GM23248 (cell line): ENCODE measurements at regions not wholly inside any gene's neighbourhood (a gene's known extent, or its start where the extent isn't known, plus 50 kb on each side); places are given as distances from the start of the nearest gene placed in this dataset.

Experiments used
- DNase-seq: peaks from one replicate; pipeline ENCODE4 v3.0.0-alpha.2; 2015
- H2AFZ ChIP-seq: fragments of 200-600 bp; sonication (generic); 2 replicates; pipeline ENCODE4 v1.6.1; 2016; ENCODE audit warnings: antibody characterized with exemption
- H3F3A ChIP-seq: fragments of 200-600 bp; sonication (generic); 2 replicates; pipeline ENCODE4 v1.6.1; 2016; ENCODE audit warnings: mild to moderate bottlenecking, antibody characterized with exemption, mixed run types; ENCODE audit not compliant: insufficient read depth
- H3K27ac ChIP-seq: fragments of 200-600 bp; sonication (generic); 2 replicates; pipeline ENCODE4 v1.5.1; 2016; ENCODE audit warnings: mild to moderate bottlenecking
- H3K27me3 ChIP-seq: fragments of 200-600 bp; sonication (generic); replicated peaks from 2 replicates; pipeline ENCODE4 v1.6.1; 2016; ENCODE audit warnings: mild to moderate bottlenecking; ENCODE audit not compliant: insufficient read depth
- H3K36me3 ChIP-seq: fragments of 200-600 bp; sonication (generic); 2 replicates; pipeline ENCODE4 v1.6.1; 2016; ENCODE audit warnings: low read depth, mild to moderate bottlenecking
- H3K4me1 ChIP-seq: fragments of 200-600 bp; sonication (generic); 2 replicates; pipeline ENCODE4 v1.6.1; 2016; ENCODE audit warnings: mild to moderate bottlenecking; ENCODE audit not compliant: insufficient read depth
- H3K4me2 ChIP-seq: fragments of 200-600 bp; sonication (generic); one replicate; pipeline ENCODE4 v1.6.1; 2016; ENCODE audit warnings: mild to moderate bottlenecking; ENCODE audit not compliant: unreplicated experiment
- H3K4me3 ChIP-seq: fragments of 200-600 bp; sonication (generic); 2 replicates; pipeline ENCODE4 v1.5.1; 2016; ENCODE audit warnings: mild to moderate bottlenecking
- H3K79me2 ChIP-seq: fragments of 200-600 bp; sonication (generic); 2 replicates; pipeline ENCODE4 v1.6.1; 2016; ENCODE audit warnings: mild to moderate bottlenecking; ENCODE audit not compliant: insufficient read depth
- H3K9ac ChIP-seq: fragments of 200-600 bp; sonication (generic); 2 replicates; pipeline ENCODE4 v1.6.1; 2016; ENCODE audit warnings: mild to moderate bottlenecking
- H3K9me2 ChIP-seq: fragments of 200-600 bp; sonication (generic); 2 replicates; pipeline ENCODE4 v1.6.1; 2016; ENCODE audit warnings: mixed run types, mild to moderate bottlenecking, moderate library complexity; ENCODE audit not compliant: insufficient read depth
- H3K9me3 ChIP-seq: fragments of 200-600 bp; sonication (generic); one replicate; pipeline ENCODE4 v1.6.1; 2017; ENCODE audit warnings: low read depth
- H4K20me1 ChIP-seq: fragments of 200-600 bp; sonication (generic); 2 replicates; pipeline ENCODE4 v1.6.0; 2016; ENCODE audit not compliant: insufficient read depth
- EZH2 ChIP-seq: fragments of 200-600 bp; sonication (generic); IDR thresholded peaks from 2 replicates; pipeline ENCODE4 v1.6.1; 2018; ENCODE audit warnings: antibody characterized with exemption, mild to moderate bottlenecking; ENCODE audit not compliant: insufficient read depth, poor library complexity, severe bottlenecking
- EZH2phosphoT487 ChIP-seq: fragments of 200-600 bp; sonication (generic); IDR thresholded peaks from 2 replicates; pipeline ENCODE4 v1.6.1; 2018; ENCODE audit warnings: antibody characterized with exemption, moderate library complexity, mild to moderate bottlenecking, low read depth; ENCODE audit not compliant: insufficient read depth
- WGBS, 2 experiments: methylation state at CpG; one replicate each; pipeline ENCODE4 v1.1.6; 2015 to 2017; ENCODE audit warnings: low lambda C conversion rate in 2 of 2, low coverage in 1 of 2; ENCODE audit errors: missing lambda C conversion rate in 2 of 2; 5-methylcytosine and 5-hydroxymethylcytosine counted together
- in situ Hi-C: fragments of 300-500 bp; cut with MboI; formaldehyde crosslinking; loops from 2 replicates; pipeline ENCODE4 v1.15.0; 2020

GRCh38 chr6:66866801-66867200, 1159.8 kb upstream of the EYS start:
- Histone ChIP-seq H2AFZ (no peak overlapping the region), H3K4me1 (no peaks in the 10 kb centered on the region), H4K20me1 (no peaks in the 10 kb centered on the region), H3F3A (no peaks in the 10 kb centered on the region), H3K27ac (no peak overlapping the region), H3K9me3 (peaks cover 5% of the 10 kb centered on the region), H3K27me3 (no peaks in the 10 kb centered on the region), H3K9me2 (no peaks in the 10 kb centered on the region), H3K36me3 (no peaks in the 10 kb centered on the region), H3K4me3 (no peak overlapping the region), H3K9ac (no peak overlapping the region), H3K4me2 (no peak overlapping the region), H3K79me2 (no peaks in the 10 kb centered on the region)
- in situ Hi-C loops: no loop called here
- TF ChIP-seq EZH2 (no peak), EZH2phosphoT487 (no peak)
- WGBS, 2 experiments: 42 to 50% methylated on average over 1 of the region's 1 CpG
- no peak for DNase-seq

- H3K4me2 ChIP-seq: no peak overlapping the region
- H3K9me3 ChIP-seq: peaks cover 5% of the 10 kb centered on the region
- H3K36me3 ChIP-seq: no peaks in the 10 kb centered on the region
- H3K79me2 ChIP-seq: no peaks in the 10 kb centered on the region
- no peak for DNase-seq
- no peaks in the 10 kb centered on the region for H4K20me1 ChIP-seq
- no peaks in the 10 kb centered on the region for H3K4me1 ChIP-seq
- H3K9ac ChIP-seq: no peak overlapping the region
- H3F3A ChIP-seq: no peaks in the 10 kb centered on the region
- no peaks in the 10 kb centered on the region for H3K27me3 ChIP-seq
- no peaks in the 10 kb centered on the region for H3K9me2 ChIP-seq
- no peak overlapping the region for H3K27ac ChIP-seq
- no peak overlapping the region for H2AFZ ChIP-seq
- no peak for TF ChIP-seq EZH2phosphoT487
- no peak for TF ChIP-seq EZH2
- in situ Hi-C loops: no loop called here
- no peak overlapping the region for H3K4me3 ChIP-seq
These were observed 1158.7 kb upstream of the EYS start for GRCh38 chr6:66865771-66866170.

GRCh38 chr6:66861007-66861541, 1154.0 kb upstream of the EYS start:
- H3K79me2 ChIP-seq: no peaks in the 10 kb centered on the region
- H3K4me3 ChIP-seq: no peak overlapping the region
- 3 to 9% methylated on average over 2 of the region's 2 CpGs for WGBS, 2 experiments
- in situ Hi-C loops: no loop called here
- no peaks in the 10 kb centered on the region for H3K27me3 ChIP-seq
- no peak overlapping the region for H3K4me2 ChIP-seq
- H3K9me3 ChIP-seq: peaks cover 5% of the 10 kb centered on the region
- H3K36me3 ChIP-seq: no peaks in the 10 kb centered on the region
- no peaks in the 10 kb centered on the region for H4K20me1 ChIP-seq
- no peak for TF ChIP-seq EZH2
- TF ChIP-seq EZH2phosphoT487: no peak
- no peaks in the 10 kb centered on the region for H3K4me1 ChIP-seq
- DNase-seq: no peak
- H3K9me2 ChIP-seq: no peaks in the 10 kb centered on the region
- no peak overlapping the region for H2AFZ ChIP-seq
- H3K9ac ChIP-seq: no peak overlapping the region
- H3K27ac ChIP-seq: no peak overlapping the region
- H3F3A ChIP-seq: no peaks in the 10 kb centered on the region

GRCh38 chr6:66860328-66860727, 1153.3 kb upstream of the EYS start:
- Histone ChIP-seq H3K27me3 (no peaks in the 10 kb centered on the region), H2AFZ (no peak overlapping the region), H3F3A (no peaks in the 10 kb centered on the region), H3K9me2 (no peaks in the 10 kb centered on the region), H3K79me2 (no peaks in the 10 kb centered on the region), H3K4me2 (no peak overlapping the region), H3K4me1 (no peaks in the 10 kb centered on the region), H3K4me3 (no peak overlapping the region), H3K36me3 (no peaks in the 10 kb centered on the region), H3K9ac (no peak overlapping the region), H3K9me3 (peaks cover 5% of the 10 kb centered on the region), H4K20me1 (no peaks in the 10 kb centered on the region), H3K27ac (no peak overlapping the region)
- DNase-seq: no peak
- 13 to 22% methylated on average over 3 of the region's 3 CpGs for WGBS, 2 experiments
- in situ Hi-C loops: no loop called here
- TF ChIP-seq EZH2phosphoT487 (no peak), EZH2 (no peak)

- Histone ChIP-seq H3K4me2 (no peak overlapping the region), H3K79me2 (no peaks in the 10 kb centered on the region), H3K27ac (no peak overlapping the region), H3K36me3 (no peaks in the 10 kb centered on the region), H3K9me3 (no peaks in the 10 kb centered on the region), H3K27me3 (no peaks in the 10 kb centered on the region), H4K20me1 (no peaks in the 10 kb centered on the region), H3K9me2 (no peaks in the 10 kb centered on the region), H2AFZ (no peak overlapping the region), H3K4me1 (no peaks in the 10 kb centered on the region), H3K4me3 (no peak overlapping the region), H3F3A (no peaks in the 10 kb centered on the region), H3K9ac (no peak overlapping the region)
- no peak for DNase-seq
- in situ Hi-C loops: no loop called here
- 1 to 2% methylated on average over 2 of the region's 2 CpGs for WGBS, 2 experiments
- TF ChIP-seq EZH2: no peak
- TF ChIP-seq EZH2phosphoT487: no peak
These were observed 1151.2 kb upstream of the EYS start for GRCh38 chr6:66858196-66858595.
